GM19043 (cell line): ENCODE measurements at regions not wholly inside any gene's neighbourhood (a gene's known extent, or its start where the extent isn't known, plus 50 kb on each side); places are given as distances from the start of the nearest gene placed in this dataset.

Experiments
- ATAC-seq: cut with Tn5 transposase; IDR thresholded peaks from one replicate; pipeline ENCODE4 v1.9.1; 2021; ENCODE audit warnings: low read depth; ENCODE audit not compliant: unreplicated experiment

- ATAC-seq: no peak
These were observed 194.3 kb upstream of the MTNR1B start for GRCh38 chr11:92775003-92775676.

GRCh38 chr11:92776676-92777075 is 192.8 kb upstream of the MTNR1B start:
- ATAC-seq: no peak

- ATAC-seq: no peak
These were observed 189.7 kb upstream of the MTNR1B start for GRCh38 chr11:92779746-92780145.

GRCh38 chr11:92781151-92781550 is 188.3 kb upstream of the MTNR1B start:
- no peak for ATAC-seq

GRCh38 chr11:92782806-92783205 is 186.6 kb upstream of the MTNR1B start:
- ATAC-seq: no peak

- no peak for ATAC-seq
These were observed 185.1 kb upstream of the MTNR1B start for GRCh38 chr11:92784331-92784730.

- ATAC-seq: no peak
These were observed 181.8 kb upstream of the MTNR1B start for GRCh38 chr11:92787638-92788037.

GRCh38 chr11:92789761-92790160 is 179.7 kb upstream of the MTNR1B start:
- ATAC-seq: no peak

GRCh38 chr11:92790366-92790765 is 179.1 kb upstream of the MTNR1B start:
- no peak for ATAC-seq

GRCh38 chr11:92790926-92791616 is 178.4 kb upstream of the MTNR1B start:
- no peak for ATAC-seq

- no peak for ATAC-seq
These were observed 177.6 kb upstream of the MTNR1B start for GRCh38 chr11:92791886-92792285.

GRCh38 chr11:92793189-92793588 is 176.3 kb upstream of the MTNR1B start:
- no peak for ATAC-seq

GRCh38 chr11:92794783-92795182 is 174.7 kb upstream of the MTNR1B start:
- no peak for ATAC-seq

GRCh38 chr11:92796744-92797143 is 172.7 kb upstream of the MTNR1B start:
- ATAC-seq: no peak

GRCh38 chr11:92797874-92798273 is 171.6 kb upstream of the MTNR1B start:
- ATAC-seq: no peak

- ATAC-seq: no peak
These were observed 167.8 kb upstream of the MTNR1B start for GRCh38 chr11:92801685-92802084.

GRCh38 chr11:92802644-92803043 is 166.8 kb upstream of the MTNR1B start:
- ATAC-seq: no peak

GRCh38 chr11:92803391-92803790 is 166.1 kb upstream of the MTNR1B start:
- ATAC-seq: no peak

- no peak for ATAC-seq
These were observed 165.0 kb upstream of the MTNR1B start for GRCh38 chr11:92804388-92804966.

GRCh38 chr11:92808022-92808421 is 161.4 kb upstream of the MTNR1B start:
- ATAC-seq: no peak

- no peak for ATAC-seq
These were observed 158.9 kb upstream of the MTNR1B start for GRCh38 chr11:92810423-92811064.
